IPS-18c (cell line): ENCODE measurements at regions not wholly inside any gene's neighbourhood (a gene's known extent, or its start where the extent isn't known, plus 50 kb on each side); places are given as distances from the start of the nearest gene placed in this dataset.

Source experiments
- H3K4me3 ChIP-seq: 2 replicates; pipeline ENCODE4 v1.7.0; 2013; ENCODE audit warnings: low read depth, mild to moderate bottlenecking, low read length, moderate library complexity; ENCODE audit not compliant: insufficient read depth
- H3K9me3 ChIP-seq: one replicate; pipeline ENCODE4 v1.6.1; 2013; ENCODE audit warnings: mild to moderate bottlenecking, low read length, moderate library complexity; ENCODE audit not compliant: control insufficient read depth, insufficient read depth

DNA sequence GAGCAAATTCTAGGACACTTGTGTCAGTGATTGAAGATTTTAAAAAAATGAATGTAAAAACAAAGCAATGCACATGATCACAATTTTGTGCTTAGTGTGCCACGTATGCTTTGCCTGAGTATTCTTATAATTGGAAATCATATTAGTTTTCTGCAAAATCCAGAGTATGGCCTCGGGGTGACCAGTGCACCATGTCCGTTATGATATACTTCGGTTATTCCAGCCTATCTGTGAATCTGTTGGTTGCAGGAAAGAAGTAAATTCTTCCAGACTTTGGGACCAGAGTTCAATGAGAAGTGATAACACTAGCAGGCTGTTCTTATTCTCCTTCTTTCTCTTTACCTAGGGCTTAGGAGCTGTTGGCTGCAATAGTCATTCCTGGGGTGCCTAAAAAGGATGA lies 152.0 kb upstream of the TMC3 start:
- no peaks in the 10 kb centered on the region for H3K9me3 ChIP-seq
- no peak overlapping the region for H3K4me3 ChIP-seq

DNA sequence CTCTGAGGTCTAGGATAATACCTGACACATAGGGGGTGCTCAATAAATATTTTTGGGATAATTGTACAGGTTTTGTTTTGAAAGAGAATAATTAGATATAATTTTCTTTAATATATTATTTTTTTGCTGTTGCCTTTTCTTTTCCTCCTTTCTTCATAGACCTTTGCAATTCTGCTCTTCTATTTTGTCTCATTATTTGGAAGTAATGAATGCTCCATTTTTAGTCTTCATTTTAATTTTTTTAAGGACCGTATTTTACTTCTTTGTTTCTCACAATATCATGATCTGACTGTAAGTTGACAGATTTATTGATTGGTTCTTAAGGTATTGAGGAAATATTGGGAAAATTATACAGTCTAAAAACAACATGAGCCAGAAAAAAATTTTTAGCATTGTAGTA lies 150.5 kb upstream of the TMC3 start:
- no peak overlapping the region for H3K4me3 ChIP-seq
- no peaks in the 10 kb centered on the region for H3K9me3 ChIP-seq

DNA sequence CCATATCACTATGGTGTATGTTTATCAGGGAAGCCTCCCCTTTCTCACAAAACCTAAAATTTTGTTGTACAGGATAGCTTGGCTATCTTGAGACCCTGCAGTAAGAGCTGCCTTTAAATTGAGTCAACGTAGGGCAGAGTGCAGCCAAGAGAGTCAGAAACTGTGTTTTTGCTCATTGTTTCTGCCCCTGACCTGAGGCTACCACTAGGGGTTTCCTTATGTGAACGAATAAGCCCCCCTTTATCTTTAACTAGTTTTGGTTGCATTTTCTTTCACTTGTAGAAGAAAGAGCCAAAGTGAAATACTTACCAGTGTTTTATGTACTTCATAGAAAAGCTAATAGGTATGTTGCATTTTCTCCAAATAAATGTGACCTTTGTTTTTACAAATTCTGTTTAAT lies 149.9 kb upstream of the TMC3 start:
- Histone ChIP-seq H3K9me3 (no peaks in the 10 kb centered on the region), H3K4me3 (no peak overlapping the region)

DNA sequence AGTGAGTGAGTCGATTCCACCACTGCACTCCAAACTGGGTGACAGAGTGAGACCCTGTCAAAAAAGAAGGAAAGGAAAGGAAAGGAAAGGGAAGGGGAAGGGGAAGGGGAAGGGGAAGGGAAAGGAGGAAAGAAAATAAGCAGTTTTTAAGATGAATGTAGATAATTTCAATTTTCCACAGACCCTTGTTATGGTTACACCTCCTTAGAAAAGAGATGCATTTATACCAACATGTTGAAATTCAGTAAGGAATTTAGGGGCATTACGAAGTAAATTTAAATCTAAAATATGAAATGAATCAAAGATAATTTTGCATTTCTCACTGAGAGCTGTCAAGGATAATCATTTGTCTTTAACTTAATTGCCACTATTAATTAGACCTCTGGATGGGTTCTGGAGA lies 146.5 kb upstream of the TMC3 start:
- Histone ChIP-seq H3K9me3 (no peaks in the 10 kb centered on the region), H3K4me3 (no peak overlapping the region)

DNA sequence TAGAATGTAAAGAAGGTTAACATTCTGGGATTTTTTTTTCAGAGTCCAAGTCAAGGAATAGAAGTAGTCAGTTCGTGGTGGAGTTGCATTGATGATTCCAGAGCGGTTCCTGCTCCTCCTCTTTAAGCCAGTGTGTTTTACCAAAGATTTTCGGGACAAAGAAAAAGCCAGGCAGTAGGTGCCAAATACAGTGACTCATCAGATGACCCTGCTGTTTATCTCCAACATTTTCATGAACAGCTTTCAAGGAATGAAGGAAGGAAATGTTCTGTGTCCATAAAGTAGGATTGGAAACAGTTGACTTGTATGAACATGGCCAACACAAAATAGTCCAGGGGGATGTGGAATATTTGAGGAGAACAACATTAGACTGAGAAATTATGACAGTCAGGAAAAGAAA lies 142.4 kb upstream of the TMC3 start:
- H3K9me3 ChIP-seq, result peaks cover 3% of the 10 kb centered on the region
- no peak overlapping the region for H3K4me3 ChIP-seq

DNA sequence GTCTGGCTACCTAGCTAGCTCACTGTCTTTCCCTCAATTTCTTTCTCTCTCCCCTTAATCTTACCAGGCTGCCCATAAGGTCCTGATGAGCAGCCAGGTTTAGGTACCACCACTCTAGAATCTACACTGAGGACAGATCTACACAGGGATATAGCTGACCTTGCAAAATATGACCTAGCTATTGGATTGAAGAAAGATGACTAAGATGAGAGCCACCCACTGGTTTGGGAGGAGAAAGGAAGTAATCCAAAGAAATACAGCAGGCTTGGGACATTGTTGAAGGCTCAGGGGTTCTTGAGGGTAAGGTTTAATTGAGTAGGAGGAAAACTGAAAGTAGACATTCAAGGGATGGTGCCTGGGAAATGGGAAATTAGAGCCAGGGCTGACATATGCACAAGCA lies 142.0 kb upstream of the TMC3 start:
- no peak overlapping the region for H3K4me3 ChIP-seq

DNA sequence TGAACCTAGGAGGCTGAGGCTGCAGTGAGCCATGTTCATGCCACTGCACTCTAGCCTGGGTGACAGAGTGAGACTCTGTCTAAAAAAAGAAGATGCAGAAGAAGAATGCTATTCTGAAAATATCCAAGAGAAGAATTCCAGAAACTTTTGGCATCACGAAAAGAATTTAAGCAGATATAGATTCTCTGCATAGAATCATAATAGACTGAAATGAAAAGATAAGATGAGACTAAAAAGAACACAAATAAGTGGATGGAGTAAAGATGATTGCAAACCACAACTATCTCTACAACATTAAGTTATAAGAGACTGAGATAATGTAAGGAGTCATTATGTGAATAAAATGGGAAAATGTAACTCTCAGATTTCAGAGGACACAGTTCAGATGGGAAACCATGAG lies 140.7 kb upstream of the TMC3 start:
- Histone ChIP-seq H3K9me3 (peaks cover 3% of the 10 kb centered on the region), H3K4me3 (no peak overlapping the region)

More for the DNA sequence above, 142.0 kb upstream of the TMC3 start:
- peaks cover 3% of the 10 kb centered on the region for H3K9me3 ChIP-seq

DNA sequence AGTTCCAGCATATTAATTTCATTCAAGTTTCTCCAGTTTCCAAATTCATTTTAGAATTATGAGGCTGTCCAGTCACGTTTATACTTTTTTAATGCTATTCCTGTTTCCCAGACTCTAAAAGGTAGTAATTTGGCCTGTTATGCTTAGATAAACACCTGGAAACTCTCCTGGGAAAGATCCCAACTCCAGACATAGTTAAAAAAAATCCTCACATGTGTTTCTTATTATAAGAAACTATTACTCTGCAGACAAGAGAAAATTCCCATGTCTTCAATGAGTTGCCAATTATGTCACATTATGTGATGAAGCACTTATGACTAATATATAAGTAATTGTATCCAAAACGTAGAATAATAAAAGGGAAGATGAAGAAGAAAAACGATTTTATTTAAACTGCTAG lies 137.1 kb upstream of the TMC3 start:
- peaks cover 3% of the 10 kb centered on the region for H3K9me3 ChIP-seq

DNA sequence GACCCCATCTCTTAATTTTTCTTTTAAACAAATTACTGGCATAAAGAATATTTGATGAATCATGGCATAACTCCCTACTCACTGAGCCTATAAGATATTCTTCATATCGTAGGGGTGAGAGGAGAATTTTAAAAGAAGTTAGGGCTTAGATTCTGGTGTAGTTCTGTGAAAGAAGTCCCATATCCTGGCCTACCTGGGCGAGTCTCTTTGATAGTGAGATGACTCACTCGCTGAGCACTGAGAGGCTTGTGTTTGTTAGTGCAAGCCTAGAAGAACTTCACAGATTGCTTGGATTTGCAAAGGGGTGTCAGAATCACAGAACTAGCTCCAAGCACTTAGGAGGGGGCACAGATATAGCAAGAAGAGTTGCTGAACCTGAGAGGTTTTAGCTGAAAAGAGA lies 133.8 kb upstream of the TMC3 start:
- H3K9me3 ChIP-seq, result no peaks in the 10 kb centered on the region
- no peak overlapping the region for H3K4me3 ChIP-seq

More for the DNA sequence above, 137.1 kb upstream of the TMC3 start:
- H3K4me3 ChIP-seq, result no peak overlapping the region

DNA sequence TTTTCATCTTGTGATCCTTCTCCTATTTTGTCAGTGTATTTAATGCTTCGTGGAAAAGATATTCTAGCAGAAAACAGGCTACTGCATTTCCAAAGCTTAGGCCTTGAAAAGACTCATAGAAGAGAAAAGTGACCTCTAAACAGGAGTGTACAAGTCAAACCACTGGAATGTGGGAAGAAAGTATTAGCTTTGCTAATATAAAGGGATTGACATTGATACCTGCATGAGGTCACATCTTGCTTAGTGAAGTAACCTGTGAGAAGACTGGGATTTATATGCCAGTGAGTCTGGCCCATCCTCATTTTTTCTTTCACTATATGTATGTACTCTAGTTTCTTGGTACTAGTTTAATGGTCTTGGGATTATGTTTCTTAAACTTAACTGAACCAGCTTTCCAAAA lies 132.9 kb upstream of the TMC3 start:
- no peaks in the 10 kb centered on the region for H3K9me3 ChIP-seq
- H3K4me3 ChIP-seq, result no peak overlapping the region

DNA sequence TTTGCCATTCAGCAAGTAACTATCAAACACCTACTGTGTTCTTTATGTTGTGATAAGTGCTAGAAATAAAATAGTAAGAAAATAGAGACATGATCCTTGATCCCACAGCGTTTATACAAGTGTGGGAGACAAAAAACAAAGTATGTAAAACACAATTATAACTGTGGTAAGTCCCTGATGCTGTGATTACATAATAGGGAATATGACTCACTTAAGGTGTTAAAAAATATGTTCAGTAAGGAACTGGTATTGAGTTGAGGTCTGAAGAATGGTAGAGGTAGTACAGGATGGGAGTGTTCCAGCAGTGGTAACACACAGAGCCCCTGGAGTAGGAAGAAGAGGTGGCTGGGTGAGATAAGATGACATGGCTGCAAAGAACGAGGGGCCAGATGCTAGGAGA lies 132.1 kb upstream of the TMC3 start:
- no peaks in the 10 kb centered on the region for H3K9me3 ChIP-seq

DNA sequence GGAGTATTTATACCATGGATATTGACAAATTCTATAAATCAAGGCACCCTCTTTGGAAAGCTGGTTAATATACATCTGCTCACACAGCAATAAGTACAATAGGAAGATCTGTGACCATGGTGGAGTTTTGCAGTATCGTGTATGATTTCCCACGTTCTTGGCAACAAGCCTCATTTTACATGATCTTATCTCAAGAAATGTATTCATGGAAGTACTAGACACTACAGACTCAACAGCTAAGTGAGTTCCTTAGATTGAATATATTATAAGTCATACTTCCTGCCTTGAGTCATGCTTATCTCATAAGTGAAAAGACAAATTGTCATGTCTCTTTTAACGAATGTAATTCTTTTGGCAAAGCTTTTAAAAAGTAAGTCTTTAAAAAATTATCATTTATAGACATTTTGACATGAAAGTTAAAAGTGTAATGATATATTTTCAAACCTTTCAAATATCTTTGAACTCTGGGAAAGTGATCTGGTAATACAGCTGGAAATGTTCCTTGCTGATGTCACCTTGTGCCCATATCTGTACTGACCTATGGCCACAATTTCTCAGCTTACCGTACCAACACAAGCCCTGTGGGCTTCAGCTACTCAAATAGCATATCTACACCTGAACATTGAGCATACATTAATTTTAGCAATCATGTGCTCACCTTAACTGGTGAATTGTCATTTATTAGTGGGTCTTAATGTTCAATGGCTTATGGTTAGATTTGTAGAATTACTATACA lies 130.3 kb upstream of the TMC3 start:
- Histone ChIP-seq H3K9me3 (no peaks in the 10 kb centered on the region), H3K4me3 (no peak overlapping the region)

More for the DNA sequence above, 132.1 kb upstream of the TMC3 start:
- no peak overlapping the region for H3K4me3 ChIP-seq

DNA sequence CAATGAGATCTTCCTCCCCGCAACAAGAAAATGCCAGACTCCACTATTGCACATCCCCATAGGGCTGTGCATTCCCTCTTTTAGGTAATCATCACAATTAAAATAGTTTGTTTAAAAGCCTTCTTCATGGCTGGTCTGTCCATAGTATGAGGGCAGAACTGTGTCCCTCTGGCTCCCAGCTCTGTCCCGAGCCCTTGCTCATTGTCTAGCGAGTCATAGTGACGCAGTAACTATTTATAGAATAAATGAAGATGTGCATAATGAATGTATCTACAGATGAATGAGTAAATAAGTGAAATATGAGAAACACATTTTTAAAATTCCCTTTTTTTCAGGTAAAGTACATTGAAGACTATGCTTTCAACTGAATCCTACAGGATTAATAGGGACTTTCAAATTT lies 128.4 kb upstream of the TMC3 start:
- Histone ChIP-seq H3K9me3 (no peaks in the 10 kb centered on the region), H3K4me3 (no peak overlapping the region)

DNA sequence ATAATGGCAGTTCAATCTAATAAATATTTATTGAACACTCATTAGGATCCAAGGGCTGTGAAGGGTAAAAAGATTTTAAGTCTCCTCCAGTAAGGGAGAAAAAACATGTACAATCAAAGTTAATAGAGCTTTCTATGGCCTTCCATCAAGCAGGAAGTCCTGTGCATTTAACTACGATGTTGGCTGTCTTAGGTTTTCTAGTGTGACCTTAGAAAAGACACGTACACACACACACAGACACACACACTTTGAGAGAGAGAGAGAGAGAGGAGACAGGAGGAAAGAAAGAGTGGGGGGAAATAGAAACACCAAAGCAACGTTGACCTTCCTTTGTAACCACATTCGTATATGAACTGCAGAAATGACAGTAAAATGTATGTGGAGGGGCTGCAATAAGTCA lies 126.1 kb upstream of the TMC3 start:
- Histone ChIP-seq H3K9me3 (no peaks in the 10 kb centered on the region), H3K4me3 (no peak overlapping the region)

DNA sequence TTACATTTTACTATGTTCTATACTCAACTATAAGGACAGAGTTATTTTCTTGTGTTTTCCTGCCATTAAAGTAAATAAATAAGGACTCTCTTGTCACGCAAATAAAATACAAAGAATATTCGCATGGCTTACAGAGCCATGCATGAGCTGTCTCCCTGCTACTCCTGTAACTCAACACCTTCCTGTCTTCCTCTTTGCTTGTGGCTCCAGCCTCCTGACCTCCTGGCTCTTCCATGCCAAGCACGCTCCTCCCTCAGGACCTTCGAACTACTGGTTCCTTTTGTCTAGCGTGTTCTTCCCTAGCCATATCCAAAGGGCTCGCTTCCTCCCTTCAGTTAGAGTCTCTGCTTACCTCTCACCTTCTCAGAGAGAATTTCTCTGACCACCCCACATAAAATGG lies 124.3 kb upstream of the TMC3 start:
- no peaks in the 10 kb centered on the region for H3K9me3 ChIP-seq

DNA sequence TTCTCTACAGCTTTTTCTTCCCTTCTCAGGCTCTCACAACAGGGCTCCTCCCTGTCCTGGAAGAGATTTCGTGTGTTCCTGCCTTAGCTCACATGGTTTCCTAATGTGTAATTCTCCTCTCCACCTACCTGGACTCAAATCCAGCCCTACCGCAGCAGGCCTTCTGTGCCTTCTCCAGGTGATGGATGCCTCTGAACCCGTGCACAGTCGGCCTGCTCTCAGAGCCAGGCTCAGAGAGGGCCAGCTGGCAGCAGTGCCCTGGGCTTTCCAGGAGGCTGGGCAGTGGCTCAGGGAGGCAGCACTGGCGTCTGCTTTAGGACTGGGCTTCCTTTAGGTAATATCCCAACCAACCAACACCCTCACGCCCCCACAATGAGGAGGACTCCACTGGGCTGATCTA lies 123.2 kb upstream of the TMC3 start:
- Histone ChIP-seq H3K4me3 (no peak overlapping the region), H3K9me3 (no peaks in the 10 kb centered on the region)

More for the DNA sequence above, 124.3 kb upstream of the TMC3 start:
- no peak overlapping the region for H3K4me3 ChIP-seq

DNA sequence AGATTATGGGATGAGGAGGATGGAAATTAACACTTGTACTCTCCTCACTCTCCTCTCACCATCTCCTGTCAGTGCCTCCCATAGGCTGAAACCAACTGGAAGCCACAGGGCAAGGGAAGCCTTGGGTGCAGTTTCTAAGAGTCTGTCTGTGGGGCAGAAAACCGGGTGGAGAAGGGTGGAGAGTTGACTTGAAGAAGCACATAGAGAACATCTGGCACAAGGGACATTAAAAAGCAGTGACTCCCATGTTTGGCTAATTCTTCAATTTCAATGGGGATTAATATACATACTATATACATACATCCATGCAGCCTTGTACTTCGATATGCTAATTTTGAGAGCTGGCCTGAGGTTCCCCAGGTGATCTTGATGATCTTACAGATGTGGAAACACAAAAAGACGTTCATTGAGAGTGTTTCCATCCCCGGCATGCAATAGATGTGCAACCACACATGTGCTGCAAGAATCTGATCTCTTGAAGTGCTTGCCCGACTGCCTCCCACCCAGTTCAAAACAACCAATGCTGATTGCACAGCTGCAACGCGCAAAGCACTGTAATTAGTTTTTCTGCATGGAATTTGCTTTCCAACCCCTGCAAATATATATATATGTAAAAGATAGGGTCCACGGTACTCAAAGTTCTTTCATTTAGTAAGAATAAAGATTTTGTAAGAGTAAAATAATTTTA lies 121.9 kb upstream of the TMC3 start:
- H3K4me3 ChIP-seq, result no peak overlapping the region
- no peaks in the 10 kb centered on the region for H3K9me3 ChIP-seq

DNA sequence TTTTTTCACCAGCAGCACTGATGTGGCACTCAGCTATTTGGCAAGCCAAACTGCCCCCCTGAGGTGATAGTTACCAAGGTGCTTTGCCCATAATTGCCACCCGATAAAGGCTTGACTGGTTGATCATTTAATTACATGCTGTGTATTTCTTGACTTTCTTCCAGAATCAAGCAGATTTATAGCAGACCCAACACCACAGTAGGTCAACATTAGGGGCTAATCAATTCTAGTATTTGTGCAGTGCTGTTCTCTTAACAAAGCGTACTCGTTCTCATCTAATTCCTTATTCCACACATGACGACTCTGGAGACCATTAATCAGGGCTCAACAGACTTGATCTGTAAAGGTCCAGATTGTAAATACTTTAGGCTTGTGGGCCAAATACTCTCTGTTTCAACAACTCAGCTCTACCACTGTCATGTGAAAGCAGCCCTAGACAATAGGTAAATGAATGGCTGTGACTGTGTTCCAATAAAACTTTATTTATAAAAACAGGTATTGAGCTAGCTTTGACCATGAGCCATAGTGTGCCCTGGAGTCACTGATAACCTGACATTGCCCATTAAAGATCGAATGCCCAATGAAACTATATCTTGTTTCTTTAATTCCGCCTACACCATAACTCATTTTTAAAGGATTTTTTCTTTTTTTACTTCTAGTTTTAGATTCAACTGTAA lies 119.1 kb upstream of the TMC3 start:
- Histone ChIP-seq H3K9me3 (no peaks in the 10 kb centered on the region), H3K4me3 (no peak overlapping the region)
